ENCODE measurements at regions not wholly inside any gene's neighbourhood (a gene's known extent, or its start where the extent isn't known, plus 50 kb on each side); places are given as distances from the start of the nearest gene placed in this dataset.
"Not testable (repeated sequence)": the region's sequence is repeated elsewhere in the genome, so short reads cannot be mapped to it uniquely, and the experiment has no call there.

DNA sequence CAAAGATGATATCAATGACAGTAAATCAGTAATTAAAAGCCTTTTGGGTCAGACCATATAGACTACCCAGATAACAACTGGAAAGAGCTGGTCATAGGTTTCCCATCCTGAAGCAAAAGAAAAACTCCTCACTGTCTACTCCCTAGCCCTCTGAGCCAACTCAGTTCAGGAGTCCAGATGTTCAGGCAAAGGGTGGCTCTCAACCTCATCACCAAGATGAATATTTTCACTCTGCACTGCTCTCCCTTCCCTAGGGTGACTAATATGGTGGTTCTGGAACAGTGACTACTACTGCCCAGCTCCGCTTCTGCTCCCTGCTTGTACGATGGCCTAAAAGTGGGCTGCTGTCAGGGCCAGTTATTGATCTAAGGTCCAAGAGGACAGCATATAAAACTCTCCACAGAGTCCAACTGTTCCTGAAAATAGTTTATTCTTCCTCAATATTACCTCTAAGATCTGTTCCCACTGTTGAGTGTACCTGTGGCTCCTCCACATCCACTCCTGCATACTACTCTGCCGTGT lies 263.4 kb upstream of the SLC30A5 start:
- DNase-seq, result no peak

GRCh38 chr5:68834491-68834981 lies 259.3 kb upstream of the SLC30A5 start:
- DNase-seq, result no peak

- no peak for DNase-seq
These were observed 255.6 kb upstream of the SLC30A5 start for GRCh38 chr5:68838157-68838718.

- DNase-seq, result no peak
These were observed 254.7 kb upstream of the SLC30A5 start for GRCh38 chr5:68839019-68839552.

- DNase-seq, result no peak
These were observed 250.0 kb upstream of the SLC30A5 start for GRCh38 chr5:68843624-68844364.

DNA sequence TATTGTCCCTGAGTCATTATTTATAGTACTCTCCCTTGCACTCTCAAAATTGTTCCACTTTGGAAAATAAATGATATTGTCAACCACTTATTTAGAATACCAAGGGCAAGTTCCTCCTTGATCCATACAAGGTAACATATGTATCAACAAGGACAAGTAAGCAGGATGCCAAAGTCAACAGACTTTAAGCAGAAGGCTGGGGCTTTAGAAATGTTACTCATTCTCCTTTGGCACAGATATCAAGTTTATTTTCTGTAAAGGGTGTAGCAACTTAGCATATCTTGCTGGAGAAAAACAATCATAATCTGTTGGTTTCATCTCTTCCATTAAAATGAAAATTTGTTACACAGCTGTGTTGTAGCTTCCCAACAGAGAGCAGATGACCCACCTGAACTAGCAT lies 248.7 kb upstream of the SLC30A5 start:
- no peak for DNase-seq

DNA sequence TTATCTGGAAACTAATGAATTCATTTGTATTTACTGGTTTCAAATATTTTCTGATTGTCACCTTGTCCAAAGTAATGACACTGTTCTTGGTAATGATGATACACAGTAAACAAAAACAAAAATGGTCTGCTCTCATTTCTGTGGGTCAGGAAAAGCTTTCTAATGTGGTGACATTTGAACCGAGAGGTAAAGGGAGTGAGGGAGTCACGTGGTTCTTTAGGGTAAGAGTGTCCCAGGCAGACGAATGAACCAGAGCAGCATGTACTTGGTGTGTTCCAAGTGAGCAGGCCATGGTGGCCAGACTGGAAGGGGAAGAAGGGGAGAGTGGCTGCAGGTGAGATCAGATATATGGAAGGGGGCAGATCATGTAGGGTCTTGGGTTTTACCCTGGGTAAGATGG lies 247.0 kb upstream of the SLC30A5 start:
- DNase-seq, result no peak

GRCh38 chr5:68848091-68848490 lies 245.7 kb upstream of the SLC30A5 start:
- no peak for DNase-seq

DNA sequence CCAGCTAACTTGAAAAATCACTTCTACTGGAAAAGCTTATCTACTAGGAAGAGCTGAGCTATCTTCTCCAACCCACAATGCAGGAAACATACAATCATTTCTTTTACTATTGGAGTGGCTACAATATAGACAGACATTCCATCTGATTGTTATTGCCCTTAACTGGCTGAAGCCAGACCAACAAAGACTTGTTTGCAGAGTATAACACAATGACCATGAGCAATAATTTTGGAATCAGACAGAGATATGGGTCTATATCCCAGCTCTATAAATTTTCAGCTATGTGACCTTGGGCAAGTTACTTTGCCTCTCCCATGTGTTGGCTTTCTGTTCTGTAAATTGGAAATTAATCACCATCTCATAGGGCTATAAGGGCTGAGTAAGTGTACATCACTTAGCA lies 244.7 kb upstream of the SLC30A5 start:
- DNase-seq, result no peak

DNA sequence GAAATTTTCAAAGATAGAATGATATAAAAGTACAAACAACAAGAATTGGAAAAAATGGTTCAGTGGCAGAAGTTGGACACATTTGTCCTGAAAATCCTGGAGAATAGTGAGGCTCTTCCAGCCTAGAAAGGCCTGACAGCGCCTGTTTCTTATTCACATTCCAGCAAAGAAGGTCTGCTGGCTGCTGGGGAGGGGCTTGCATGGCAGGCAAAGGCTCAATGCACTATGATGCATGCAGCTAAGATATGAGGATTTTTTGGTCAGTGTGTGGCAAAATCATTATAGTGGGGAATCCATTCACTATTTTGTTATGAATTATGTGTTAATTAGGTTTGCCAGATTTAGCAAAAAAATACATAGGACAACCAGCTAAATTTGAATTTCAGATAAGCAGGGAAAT lies 243.9 kb upstream of the SLC30A5 start:
- no peak for DNase-seq

DNA sequence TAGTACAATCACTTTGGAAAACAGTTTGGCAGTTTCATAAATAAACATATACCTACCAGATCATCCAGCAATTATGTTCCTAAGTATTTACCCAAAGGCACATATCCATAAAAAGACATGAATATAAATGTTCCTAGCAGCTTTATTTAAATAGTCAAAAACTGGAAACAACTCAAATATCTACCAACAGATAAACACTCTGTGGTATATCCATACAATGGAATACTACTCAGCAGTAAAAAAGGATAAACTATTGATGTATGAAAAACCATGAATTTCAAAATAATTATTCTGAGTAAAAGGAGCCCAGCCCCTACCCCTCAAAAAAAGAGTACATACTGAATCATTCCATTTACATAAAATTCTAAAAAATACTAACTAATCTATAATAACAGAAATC lies 232.7 kb upstream of the SLC30A5 start:
- DNase-seq, result no peak

DNA sequence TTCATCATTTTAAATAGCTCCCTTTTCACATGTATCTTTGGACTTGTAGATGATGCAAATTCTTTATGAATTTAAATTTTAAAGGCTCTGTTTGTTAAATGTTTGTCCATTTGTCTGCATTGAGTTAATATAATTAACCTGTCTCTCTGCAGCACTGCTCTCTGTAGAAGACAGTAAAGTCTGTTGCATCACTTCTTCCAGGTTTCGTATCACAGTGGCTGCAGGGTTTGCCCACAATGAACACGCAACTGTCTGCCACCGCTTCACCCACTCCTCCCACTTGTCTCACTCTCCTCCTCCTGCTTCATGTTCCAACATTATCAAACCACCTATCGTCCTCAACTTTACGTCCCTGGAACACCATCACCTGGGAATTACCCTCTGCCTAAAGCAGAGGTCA lies 231.3 kb upstream of the SLC30A5 start:
- DNase-seq, result no peak

DNA sequence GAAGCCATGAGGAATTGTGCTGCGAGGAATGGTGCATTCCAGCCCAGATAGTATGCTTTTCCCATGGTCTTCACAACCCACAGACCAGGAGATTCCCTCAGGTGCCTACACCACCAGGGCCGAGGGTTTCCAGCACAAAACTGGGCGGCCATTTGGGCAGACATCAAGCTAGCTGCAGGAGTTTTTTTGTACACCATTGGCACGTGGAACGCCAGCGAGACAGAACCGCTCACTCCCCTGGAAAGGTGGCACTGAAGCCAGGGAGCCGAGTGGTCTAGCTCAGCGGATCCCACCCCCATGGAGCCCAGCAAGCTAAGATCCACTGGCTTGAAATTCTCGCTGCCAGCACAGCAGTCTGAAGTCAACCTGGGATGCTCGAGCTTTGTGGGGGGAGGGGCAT lies 228.6 kb upstream of the SLC30A5 start:
- DNase-seq, result not testable (repeated sequence)

GRCh38 chr5:68872088-68872839 lies 221.6 kb upstream of the SLC30A5 start:
- no peak for DNase-seq

- DNase-seq, result no peak
These were observed 220.6 kb upstream of the SLC30A5 start for GRCh38 chr5:68873198-68873597.

GRCh38 chr5:68875351-68875750 lies 218.5 kb upstream of the SLC30A5 start:
- DNase-seq, result no peak

DNA sequence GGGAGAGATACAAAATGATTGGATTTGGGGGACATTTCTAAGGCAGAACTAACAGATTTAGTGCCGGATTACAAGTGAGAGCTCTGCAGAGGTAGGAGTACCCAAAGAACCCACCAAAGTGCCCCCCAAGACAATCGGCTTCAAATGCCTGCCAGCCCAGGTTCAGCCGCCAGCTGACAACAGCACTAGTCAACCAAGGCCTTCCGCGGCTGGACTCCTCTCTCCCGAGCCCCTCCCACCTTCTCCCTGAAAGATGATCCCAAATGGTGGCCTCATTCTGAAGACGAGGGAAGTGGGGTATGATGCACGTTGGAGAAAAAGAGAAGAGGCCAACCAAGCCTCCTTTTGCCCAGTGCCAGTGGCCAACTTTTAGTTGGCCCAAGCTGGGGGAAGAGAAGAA lies 210.4 kb upstream of the SLC30A5 start:
- DNase-seq, result no peak

GRCh38 chr5:68884144-68884754 lies 209.6 kb upstream of the SLC30A5 start:
- DNase-seq, result no peak

DNA sequence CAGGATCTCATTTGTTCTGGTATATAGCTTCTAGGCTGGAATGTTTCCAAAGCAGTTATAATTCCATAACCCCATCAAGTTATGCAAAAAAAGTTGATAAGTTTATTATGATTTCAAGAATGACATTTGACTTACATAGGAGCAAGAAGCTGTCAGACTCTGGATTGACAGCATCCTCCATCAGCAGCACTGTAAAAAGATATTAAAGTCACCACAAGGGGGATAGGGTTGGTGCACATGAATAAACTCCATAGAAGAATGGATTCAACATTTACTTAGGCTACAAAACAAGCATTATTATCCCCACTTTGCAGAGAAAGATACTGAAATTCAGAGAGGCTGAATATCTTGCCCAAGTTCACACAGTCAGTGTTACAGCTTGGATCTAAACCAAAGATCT lies 208.9 kb upstream of the SLC30A5 start:
- no peak for DNase-seq

DNA sequence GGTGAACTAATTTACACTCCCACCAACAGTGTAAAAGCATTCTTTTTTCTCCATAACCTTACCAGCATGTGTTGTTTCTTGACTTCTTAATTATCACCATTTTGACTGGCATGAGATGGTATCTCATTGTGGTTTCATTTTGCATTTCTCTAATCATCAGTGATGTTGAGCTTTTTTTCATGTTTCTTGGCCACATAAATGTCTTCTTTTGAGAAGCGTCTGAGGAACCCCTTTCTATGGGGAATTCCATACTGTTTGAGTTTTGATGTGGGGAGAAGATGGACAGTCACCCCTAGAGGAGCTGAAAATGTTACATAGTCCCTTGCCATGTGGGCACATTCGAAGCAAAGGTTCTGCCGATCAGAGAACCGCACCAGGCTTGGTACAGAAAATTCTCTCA lies 207.0 kb upstream of the SLC30A5 start:
- no peak for DNase-seq

DNA sequence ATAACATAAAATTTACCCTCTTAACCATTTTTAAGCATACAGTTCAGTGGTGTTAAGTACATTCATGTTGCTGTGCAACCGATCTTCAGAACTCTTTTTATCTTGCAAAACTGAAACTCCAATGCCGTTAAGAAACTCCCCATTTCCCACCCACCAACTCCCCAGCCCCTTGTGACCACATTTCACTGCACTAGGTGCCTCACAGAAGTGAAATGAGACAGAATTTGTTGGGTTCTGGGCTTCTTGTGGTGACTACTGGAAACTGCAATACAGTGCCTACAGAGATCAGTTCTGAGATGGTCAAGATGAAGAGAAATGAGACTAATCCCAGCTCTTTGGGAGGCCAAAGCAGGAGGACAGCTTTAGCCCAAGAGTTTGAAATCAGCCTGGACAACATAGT lies 202.1 kb upstream of the SLC30A5 start:
- DNase-seq, result no peak

DNA sequence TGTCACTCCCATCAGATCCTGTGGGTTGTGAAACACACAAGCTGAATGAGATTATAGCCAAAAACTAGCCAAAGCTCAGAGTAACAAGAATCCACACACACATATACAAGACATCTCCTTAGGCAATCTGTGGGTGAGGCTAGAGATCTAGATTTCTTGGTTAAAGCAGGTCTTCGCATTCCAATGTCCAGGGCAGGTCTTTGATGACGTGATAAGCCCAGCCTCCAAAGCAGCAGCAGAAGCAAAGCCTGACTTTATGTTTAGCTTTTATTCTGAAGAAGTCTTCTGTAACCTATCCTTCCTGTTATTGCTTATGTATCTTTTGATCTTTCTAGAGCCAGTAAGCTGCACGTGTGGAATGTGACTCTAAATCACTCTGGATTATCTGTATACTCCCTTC lies 199.1 kb upstream of the SLC30A5 start:
- DNase-seq, result no peak

GRCh38 chr5:68898951-68899471 lies 194.8 kb upstream of the SLC30A5 start:
- no peak for DNase-seq
